ENCODE measurements at regions not wholly inside any gene's neighbourhood (a gene's known extent, or its start where the extent isn't known, plus 50 kb on each side); places are given as distances from the start of the nearest gene placed in this dataset.

DNA sequence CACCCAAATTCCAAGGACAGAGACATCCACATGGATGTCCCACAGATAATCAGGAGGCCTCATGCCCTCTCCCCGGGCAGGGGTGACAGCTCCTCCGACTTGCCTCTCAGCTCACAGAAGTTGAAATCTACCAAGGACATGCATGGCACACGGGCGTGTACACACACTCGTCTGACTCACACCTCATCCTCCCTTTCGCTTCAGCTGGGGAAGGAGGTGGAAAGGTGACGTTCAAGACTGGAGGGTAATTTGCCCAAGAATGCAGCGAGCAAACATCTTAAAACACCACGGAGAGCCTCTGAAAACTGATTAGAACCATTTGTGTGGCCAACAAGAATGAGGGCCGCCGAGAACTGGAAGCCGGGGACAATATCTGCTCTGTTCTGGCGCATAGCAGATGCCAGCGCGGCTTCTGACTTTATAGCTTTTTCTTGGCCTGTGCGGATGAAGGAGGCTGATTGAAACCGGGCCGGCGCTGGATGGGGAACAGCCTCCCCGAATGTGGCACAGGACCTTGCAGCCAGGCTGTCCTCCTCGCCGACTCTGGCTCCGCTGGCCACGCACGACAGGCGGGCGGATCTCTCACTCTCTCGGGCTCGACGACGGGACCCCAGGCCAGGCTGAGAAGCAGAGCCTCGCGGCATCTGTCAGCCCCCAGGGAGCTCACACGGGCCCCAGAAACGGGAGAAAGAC, 100.9 kb downstream of the C16orf95 start:
- 65% methylated on average over 35 of the region's 35 CpGs for WGBS (ENCODE audit: insufficient coverage, insufficient replicate concordance, low lambda C conversion rate, missing lambda C conversion rate)
- BruUV-seq (replicated peaks): no TSS peak

More for the DNA sequence above, 100.9 kb downstream of the C16orf95 start:
- POLR2A ChIA-PET: no interaction called here
- Histone ChIP-seq H3K9ac (ENCODE audit: control insufficient read depth, insufficient read depth, low read length) (no peak overlapping the region), H2AFZ (ENCODE audit: control insufficient read depth, low read depth, low read length) (no peak overlapping the region), H3K27ac (ENCODE audit: control insufficient read depth, insufficient read depth) (no peak overlapping the region), H3K79me2 (ENCODE audit: control insufficient read depth, insufficient read depth, low read length) (no peaks in the 10 kb centered on the region), H3K9me3 (replicated peaks; ENCODE audit: control insufficient read depth, insufficient read depth, low read length) (no peaks in the 10 kb centered on the region), H3K4me3 (no peak overlapping the region), H3K27me3 (replicated peaks in 1 of 2; ENCODE audit: control insufficient read depth in 2 of 2, insufficient read depth in 2 of 2, low read length in 1 of 2) (no peaks in the 10 kb centered on the region), H4K20me1 (ENCODE audit: control insufficient read depth, insufficient read depth) (no peaks in the 10 kb centered on the region), H3K4me2 (ENCODE audit: control insufficient read depth, insufficient read depth) (no peak overlapping the region), H3K36me3 (ENCODE audit: control insufficient read depth in 2 of 2, insufficient read depth in 2 of 2, low read length in 1 of 2) (no peaks in the 10 kb centered on the region), H3K4me1 (ENCODE audit: control insufficient read depth, insufficient read depth, low read length) (no peaks in the 10 kb centered on the region)
- SMC1A ChIA-PET (ENCODE audit: uncharacterized antibody, unreplicated experiment): no interaction called here
- RAD21 ChIA-PET (ENCODE audit: unreplicated experiment): no interaction called here
- CTCF ChIA-PET: no interaction called here
- TF ChIP-seq PAX8 (IDR thresholded peaks at IDR 0.05) (no peak), CUX1 (IDR thresholded peaks at IDR 0.05; ENCODE audit: insufficient replicate concordance, low read depth, low read length) (no peak), BCLAF1 (IDR thresholded peaks at IDR 0.05) (no peak), JUNB (IDR thresholded peaks at IDR 0.05) (no peak)
- ATAC-seq (no peak), FAIRE-seq (no peak), DNase-seq (ENCODE audit: low read depth, low spot score) (no peak)
- in situ Hi-C loops (cut with MboI): no loop called here
- intact Hi-C loops (cut with micrococcal nuclease; ENCODE audit: unreplicated experiment): no loop called here
